WERI-Rb-1 (cell line): ENCODE measurements at regions not wholly inside any gene's neighbourhood (a gene's known extent, or its start where the extent isn't known, plus 50 kb on each side); places are given as distances from the start of the nearest gene placed in this dataset.

Experiments used
- DNase-seq: peaks from one replicate; pipeline ENCODE4 v3.0.0-alpha.2; 2020
- H3K27ac ChIP-seq: fragments of 250-450 bp; sonication (Bioruptor Pico); 2 replicates; pipeline ENCODE4 v1.5.1; 2020; ENCODE audit warnings: mild to moderate bottlenecking, moderate library complexity
- H3K27me3 ChIP-seq: fragments of 250-450 bp; sonication (Bioruptor Pico); 2 replicates; pipeline ENCODE4 v1.5.1; 2021; ENCODE audit warnings: mild to moderate bottlenecking, low read depth, moderate library complexity; ENCODE audit not compliant: insufficient read depth, severe bottlenecking
- H3K36me3 ChIP-seq: fragments of 250-450 bp; sonication (Bioruptor Pico); 2 replicates; pipeline ENCODE4 v1.5.1; 2020; ENCODE audit warnings: mild to moderate bottlenecking, moderate library complexity
- H3K4me3 ChIP-seq: 2 replicates; pipeline ENCODE4 v1.5.1; 2011; ENCODE audit warnings: low read depth, mild to moderate bottlenecking, control low read depth, low read length
- H3K9me3 ChIP-seq: fragments of 250-450 bp; sonication (Bioruptor Pico); 2 replicates; pipeline ENCODE4 v1.5.1; 2021; ENCODE audit warnings: mild to moderate bottlenecking, moderate library complexity; ENCODE audit not compliant: severe bottlenecking
- TF ChIP-seq, protein P1 (sequence below): IDR thresholded peaks from 2 replicates; pipeline ENCODE4 v1.5.1; 2011; ENCODE audit warnings: low read depth, mild to moderate bottlenecking, control low read depth, inconsistent platforms, low read length

DNA sequence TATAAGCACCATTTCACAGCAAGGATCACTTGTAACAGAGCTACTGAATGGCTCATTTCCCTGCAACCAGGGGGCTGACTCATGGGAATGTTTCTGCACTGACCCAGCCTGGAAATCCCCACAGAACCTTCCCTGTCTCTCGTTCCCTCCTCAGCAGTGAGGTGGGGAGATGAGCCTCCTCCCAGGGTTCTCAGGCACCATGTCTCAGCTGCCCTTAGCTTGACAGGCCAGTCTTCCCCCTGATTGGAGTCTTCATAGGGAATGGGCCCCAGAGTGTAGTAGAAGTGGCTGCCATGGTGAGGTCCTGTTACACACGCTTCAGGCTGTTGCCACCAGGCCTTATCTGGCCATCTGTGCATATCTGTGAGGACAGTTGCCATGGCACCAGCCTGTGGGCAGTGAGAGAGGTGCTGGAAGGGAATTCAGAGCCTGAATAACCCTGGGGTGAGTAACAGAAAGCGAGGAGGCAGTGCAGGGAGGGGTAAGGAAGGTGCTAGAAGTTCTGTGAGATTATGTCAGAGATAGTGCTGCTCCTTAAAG is 324.4 kb downstream of the ENC1 start:
- TF ChIP-seq, protein P1, sequence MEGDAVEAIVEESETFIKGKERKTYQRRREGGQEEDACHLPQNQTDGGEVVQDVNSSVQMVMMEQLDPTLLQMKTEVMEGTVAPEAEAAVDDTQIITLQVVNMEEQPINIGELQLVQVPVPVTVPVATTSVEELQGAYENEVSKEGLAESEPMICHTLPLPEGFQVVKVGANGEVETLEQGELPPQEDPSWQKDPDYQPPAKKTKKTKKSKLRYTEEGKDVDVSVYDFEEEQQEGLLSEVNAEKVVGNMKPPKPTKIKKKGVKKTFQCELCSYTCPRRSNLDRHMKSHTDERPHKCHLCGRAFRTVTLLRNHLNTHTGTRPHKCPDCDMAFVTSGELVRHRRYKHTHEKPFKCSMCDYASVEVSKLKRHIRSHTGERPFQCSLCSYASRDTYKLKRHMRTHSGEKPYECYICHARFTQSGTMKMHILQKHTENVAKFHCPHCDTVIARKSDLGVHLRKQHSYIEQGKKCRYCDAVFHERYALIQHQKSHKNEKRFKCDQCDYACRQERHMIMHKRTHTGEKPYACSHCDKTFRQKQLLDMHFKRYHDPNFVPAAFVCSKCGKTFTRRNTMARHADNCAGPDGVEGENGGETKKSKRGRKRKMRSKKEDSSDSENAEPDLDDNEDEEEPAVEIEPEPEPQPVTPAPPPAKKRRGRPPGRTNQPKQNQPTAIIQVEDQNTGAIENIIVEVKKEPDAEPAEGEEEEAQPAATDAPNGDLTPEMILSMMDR, result no peak
- 0 out of 2 replicates have a peak overlapping the region, but pooled peaks have one; percentile 6 for H3K27ac ChIP-seq
- no peaks in the 10 kb centered on the region for H3K9me3 ChIP-seq
- H3K27me3 ChIP-seq, result no peaks in the 10 kb centered on the region
- H3K4me3 ChIP-seq, result no peak overlapping the region
- no peaks in the 10 kb centered on the region for H3K36me3 ChIP-seq
- peak; percentile 51 for DNase-seq

GRCh38 chr5:74314906-74315305 is 325.6 kb downstream of the ENC1 start:
- Histone ChIP-seq H3K9me3 (no peaks in the 10 kb centered on the region), H3K36me3 (no peaks in the 10 kb centered on the region), H3K27me3 (no peaks in the 10 kb centered on the region), H3K4me3 (no peak overlapping the region), H3K27ac (no peak overlapping the region)
- TF ChIP-seq, protein P1, result no peak
- DNase-seq, result no peak

GRCh38 chr5:74313896-74314295 is 326.6 kb downstream of the ENC1 start:
- Histone ChIP-seq H3K27me3 (no peaks in the 10 kb centered on the region), H3K36me3 (no peaks in the 10 kb centered on the region), H3K4me3 (no peak overlapping the region), H3K27ac (no peak overlapping the region), H3K9me3 (no peaks in the 10 kb centered on the region)
- DNase-seq, result no peak
- TF ChIP-seq, protein P1, result no peak

DNA sequence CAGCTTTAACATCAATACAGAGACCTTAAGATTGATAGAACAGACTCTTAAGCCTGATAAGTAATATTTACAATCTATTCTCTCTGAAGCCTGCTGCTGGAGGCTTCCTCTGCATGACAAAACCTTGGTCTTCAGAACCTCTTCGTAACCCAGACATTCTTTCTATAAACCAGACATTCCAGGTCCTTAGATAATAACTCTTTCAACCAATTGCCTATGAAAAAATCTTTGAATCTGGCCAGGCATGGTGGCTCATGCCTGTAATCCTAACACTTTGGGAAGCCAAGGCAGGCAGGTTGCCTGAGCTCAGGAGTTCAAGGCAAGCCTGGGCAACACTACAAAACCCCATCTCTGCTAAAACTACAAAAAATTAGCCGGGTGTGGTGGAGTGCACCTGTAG is 327.8 kb downstream of the ENC1 start:
- TF ChIP-seq, protein P1, result no peak
- Histone ChIP-seq H3K27me3 (no peaks in the 10 kb centered on the region), H3K27ac (no peak overlapping the region), H3K36me3 (no peaks in the 10 kb centered on the region), H3K9me3 (no peaks in the 10 kb centered on the region), H3K4me3 (no peak overlapping the region)
- no peak for DNase-seq

- no peak overlapping the region for H3K4me3 ChIP-seq
- no peak overlapping the region for H3K27ac ChIP-seq
- no peak for DNase-seq
- H3K27me3 ChIP-seq, result no peaks in the 10 kb centered on the region
- H3K9me3 ChIP-seq, result no peaks in the 10 kb centered on the region
- TF ChIP-seq, protein P1, result no peak
- H3K36me3 ChIP-seq, result no peaks in the 10 kb centered on the region
Measured at GRCh38 chr5:74311961-74312360, 328.6 kb downstream of the ENC1 start.
